NCI-H146 (cell line): ENCODE measurements at regions not wholly inside any gene's neighbourhood (a gene's known extent, or its start where the extent isn't known, plus 50 kb on each side); places are given as distances from the start of the nearest gene placed in this dataset.
"Not testable (repeated sequence)": the region's sequence is repeated elsewhere in the genome, so short reads cannot be mapped to it uniquely, and the experiment has no call there.

ENCODE experiments used
- DNase-seq: peaks from one replicate; lab custom pipeline; 2025; lab: John Stamatoyannopoulos, UW

GRCh38 chrX:99988532-99988931, 421.5 kb downstream of the PCDH19 start:
- DNase-seq: not testable (repeated sequence)

- no peak for DNase-seq
These were observed 436.4 kb downstream of the PCDH19 start for GRCh38 chrX:99973572-99974226.

GRCh38 chrX:99939883-99940232, 470.2 kb downstream of the PCDH19 start:
- no peak for DNase-seq

GRCh38 chrX:99939206-99939882, 470.7 kb downstream of the PCDH19 start:
- not testable (repeated sequence) for DNase-seq

GRCh38 chrX:99938464-99938863, 471.6 kb downstream of the PCDH19 start:
- no peak for DNase-seq

GRCh38 chrX:99933865-99934264, 476.2 kb downstream of the PCDH19 start:
- DNase-seq: no peak

- DNase-seq: peak; percentile 33
These were observed 495.4 kb downstream of the PCDH19 start for GRCh38 chrX:99914635-99915034.

- DNase-seq: no peak
These were observed 496.5 kb downstream of the PCDH19 start for GRCh38 chrX:99913611-99914010.

- DNase-seq: no peak
These were observed 500.1 kb downstream of the PCDH19 start for GRCh38 chrX:99909946-99910345.

GRCh38 chrX:99901091-99901490, 509.0 kb downstream of the PCDH19 start:
- DNase-seq: no peak

- DNase-seq: no peak
These were observed 522.2 kb downstream of the PCDH19 start for GRCh38 chrX:99887918-99888317.

GRCh38 chrX:99857455-99857854, 552.6 kb downstream of the PCDH19 start:
- DNase-seq: no peak

GRCh38 chrX:99833821-99834220, 576.3 kb downstream of the PCDH19 start:
- DNase-seq: no peak

- DNase-seq: no peak
These were observed 589.9 kb downstream of the PCDH19 start for GRCh38 chrX:99820197-99820596.

GRCh38 chrX:99800016-99800415, 610.1 kb downstream of the PCDH19 start:
- DNase-seq: no peak

GRCh38 chrX:99798936-99799335, 611.1 kb downstream of the PCDH19 start:
- DNase-seq: no peak

- no peak for DNase-seq
These were observed 614.6 kb downstream of the PCDH19 start for GRCh38 chrX:99795495-99795894.

- no peak for DNase-seq
These were observed 627.5 kb downstream of the PCDH19 start for GRCh38 chrX:99782516-99783040.

- no peak for DNase-seq
These were observed 632.2 kb downstream of the PCDH19 start for GRCh38 chrX:99777912-99778311.

GRCh38 chrX:99761731-99762130, 648.3 kb downstream of the PCDH19 start:
- no peak for DNase-seq

- no peak for DNase-seq
These were observed 657.3 kb downstream of the PCDH19 start for GRCh38 chrX:99752776-99753175.

- no peak for DNase-seq
These were observed 659.4 kb downstream of the PCDH19 start for GRCh38 chrX:99750721-99751120.

- DNase-seq: no peak
These were observed 688.0 kb downstream of the PCDH19 start for GRCh38 chrX:99722094-99722493.

GRCh38 chrX:99719140-99719539, 690.9 kb downstream of the PCDH19 start:
- DNase-seq: no peak
